H1 (cell line): ENCODE measurements at regions not wholly inside any gene's neighbourhood (a gene's known extent, or its start where the extent isn't known, plus 50 kb on each side); places are given as distances from the start of the nearest gene placed in this dataset.

ENCODE experiments used
- CTCF ChIA-PET: fragments of 300-600 bp; sonication (Branson Sonifier 250); formaldehyde crosslinking; loops from one replicate; lab custom pipeline; 2021; ENCODE audit not compliant: partially characterized antibody; lab: Charles Lee
- POLR2A ChIA-PET: fragments of 300-600 bp; sonication (Branson Sonifier 250); formaldehyde crosslinking; loops from one replicate; lab custom pipeline; 2021; ENCODE audit warnings: inconsistent platforms; ENCODE audit not compliant: partially characterized antibody; lab: Charles Lee
- DNase-seq, 2 experiments: peaks; one replicate each; pipeline versions ENCODE4 v3.0.0 to v3.0.0-alpha.2; 2010 to 2022; ENCODE audit warnings: low spot score in 2 of 2, low read depth in 1 of 2, mixed read lengths in 1 of 2
- FAIRE-seq: peaks from 2 replicates; lab custom pipeline; 2011; peaks lifted over from hg19 to GRCh38; lab: Jason Lieb, UNC
- H2AFZ ChIP-seq: 2 replicates; pipeline ENCODE4 v1.8.1; 2012; ENCODE audit warnings: low read length, inconsistent platforms
- H2AK5ac ChIP-seq: 2 replicates; pipeline ENCODE4 v1.6.1; 2013; ENCODE audit warnings: low read depth, low read length
- H2BK120ac ChIP-seq: replicated peaks from 2 replicates; pipeline ENCODE3; 2013; ENCODE audit warnings: low read depth, low read length, inconsistent platforms
- H2BK12ac ChIP-seq: 2 replicates; pipeline ENCODE4 v1.6.1; 2013; ENCODE audit warnings: low read depth, low read length
- H2BK15ac ChIP-seq: 2 replicates; pipeline ENCODE4 v1.6.1; 2013; ENCODE audit warnings: low read length
- H2BK20ac ChIP-seq: 2 replicates; pipeline ENCODE4 v1.6.1; 2013; ENCODE audit warnings: low read length
- H2BK5ac ChIP-seq: 2 replicates; pipeline ENCODE4 v1.6.1; 2013; ENCODE audit warnings: low read depth, low read length
- H3K14ac ChIP-seq: 2 replicates; pipeline ENCODE4 v1.6.1; 2013; ENCODE audit warnings: inconsistent platforms; ENCODE audit not compliant: insufficient read length
- H3K18ac ChIP-seq: 2 replicates; pipeline ENCODE4 v1.6.1; 2013; ENCODE audit warnings: low read length; ENCODE audit errors: extremely low read depth
- H3K23ac ChIP-seq: 2 replicates; pipeline ENCODE4 v1.6.1; 2013; ENCODE audit warnings: inconsistent platforms; ENCODE audit not compliant: insufficient read length
- H3K23me2 ChIP-seq: 2 replicates; pipeline ENCODE4 v1.6.1; 2013; ENCODE audit warnings: low read depth, low read length
- H3K27ac ChIP-seq: 2 replicates; pipeline ENCODE4 v1.6.1; 2011; ENCODE audit warnings: low read depth, low read length, inconsistent platforms
- H3K27me3 ChIP-seq, 4 experiments: replicated peaks in 1 of 4; 1 replicate in 1 of 4; 2 replicates in 3 of 4; pipeline versions ENCODE4 v1.6.1 to v1.8.1; 2011 to 2013; ENCODE audit warnings: low read length in 3 of 4, mild to moderate bottlenecking in 3 of 4, inconsistent platforms in 2 of 4, mixed read lengths in 2 of 4, moderate library complexity in 1 of 4; ENCODE audit not compliant: control insufficient read depth in 3 of 4, insufficient read depth in 3 of 4; ENCODE audit errors: extremely low read depth in 1 of 4
- H3K36me3 ChIP-seq, 4 experiments: 2 replicates each; pipeline versions ENCODE4 v1.6.1 to v1.8.1; 2011 to 2013; ENCODE audit warnings: mild to moderate bottlenecking in 4 of 4, low read length in 3 of 4, moderate library complexity in 2 of 4, control low read depth in 1 of 4, inconsistent platforms in 1 of 4; ENCODE audit not compliant: insufficient read depth in 4 of 4, control insufficient read depth in 2 of 4
- H3K4ac ChIP-seq: replicated peaks from 2 replicates; pipeline ENCODE3; 2013; ENCODE audit warnings: low read length, low read depth, mixed read lengths, inconsistent platforms; ENCODE audit not compliant: insufficient read length
- H3K4me1 ChIP-seq, 4 experiments: replicated peaks in 1 of 4; 1 replicate in 1 of 4; 2 replicates in 3 of 4; pipeline versions ENCODE4 v1.6.1 to v1.8.1; 2011 to 2013; ENCODE audit warnings: low read length in 3 of 4, inconsistent platforms in 2 of 4, mixed read lengths in 1 of 4; ENCODE audit not compliant: insufficient read depth in 4 of 4, control insufficient read depth in 3 of 4
- H3K4me2 ChIP-seq, 2 experiments: 2 replicates each; pipeline versions ENCODE4 v1.6.1 to v1.8.1; 2011 to 2013; ENCODE audit warnings: low read depth in 2 of 2, low read length in 2 of 2, control low read depth in 1 of 2, inconsistent platforms in 1 of 2, mild to moderate bottlenecking in 1 of 2; ENCODE audit not compliant: insufficient read depth in 1 of 2
- H3K4me3 ChIP-seq, 4 experiments: fragments of 200-600, 300-600 bp in 1 of 4; sonication (generic), shearing (Covaris generic), sonication (Bioruptor Twin) in 1 of 4; 2 replicates each; pipeline versions ENCODE4 v1.5.1 to v1.8.1; 2011 to 2016; ENCODE audit warnings: low read length in 4 of 4, low read depth in 3 of 4, control low read depth in 2 of 4, inconsistent platforms in 2 of 4, mild to moderate bottlenecking in 2 of 4, mixed read lengths in 1 of 4, moderate library complexity in 1 of 4; ENCODE audit not compliant: insufficient read depth in 2 of 4; ENCODE audit errors: extremely low read depth in 1 of 4
- H3K56ac ChIP-seq: replicated peaks from 2 replicates; pipeline ENCODE3; 2013; ENCODE audit warnings: low read depth, mild to moderate bottlenecking, mixed read lengths, low read length, inconsistent platforms; ENCODE audit not compliant: insufficient read length
- H3K79me1 ChIP-seq: 2 replicates; pipeline ENCODE4 v1.6.1; 2013; ENCODE audit warnings: low read depth, low read length, control low read depth
- H3K79me2 ChIP-seq, 2 experiments: 2 replicates each; pipeline versions ENCODE4 v1.6.1 to v1.8.1; 2012 to 2013; ENCODE audit warnings: low read length in 2 of 2, mild to moderate bottlenecking in 2 of 2, inconsistent platforms in 1 of 2; ENCODE audit not compliant: insufficient read depth in 2 of 2, control insufficient read depth in 1 of 2
- H3K9ac ChIP-seq, 4 experiments: replicated peaks in 1 of 4; 1 replicate in 1 of 4; 2 replicates in 3 of 4; pipeline versions ENCODE4 v1.6.1 to v1.8.1; 2011 to 2013; ENCODE audit warnings: low read depth in 3 of 4, low read length in 3 of 4, control low read depth in 2 of 4, mild to moderate bottlenecking in 2 of 4, moderate library complexity in 2 of 4, inconsistent platforms in 1 of 4; ENCODE audit errors: extremely low read depth in 1 of 4
- H3K9me3 ChIP-seq, 2 experiments: 2 replicates each; pipeline versions ENCODE4 v1.6.1 to v1.8.1; 2012 to 2013; ENCODE audit warnings: mild to moderate bottlenecking in 2 of 2, moderate library complexity in 2 of 2, control low read depth in 1 of 2, inconsistent platforms in 1 of 2, low read depth in 1 of 2, low read length in 1 of 2, mixed read lengths in 1 of 2; ENCODE audit not compliant: insufficient read depth in 2 of 2
- H4K20me1 ChIP-seq, 2 experiments: replicated peaks in 1 of 2; 2 replicates each; pipeline versions ENCODE3 to v1.8.1; 2011 to 2013; ENCODE audit warnings: inconsistent platforms in 2 of 2, low read length in 2 of 2, mild to moderate bottlenecking in 1 of 2; ENCODE audit not compliant: insufficient read depth in 2 of 2, control insufficient read depth in 1 of 2
- H4K5ac ChIP-seq: 2 replicates; pipeline ENCODE4 v1.6.1; 2013; ENCODE audit warnings: low read length, low read depth, mixed read lengths, inconsistent platforms; ENCODE audit not compliant: insufficient read length
- H4K8ac ChIP-seq: 2 replicates; pipeline ENCODE4 v1.8.0; 2013; ENCODE audit warnings: mild to moderate bottlenecking, moderate library complexity, low read length, inconsistent platforms; ENCODE audit not compliant: insufficient read depth; ENCODE audit errors: extremely low read depth
- H4K91ac ChIP-seq: replicated peaks from 2 replicates; pipeline ENCODE3; 2013; ENCODE audit warnings: low read length, mixed read lengths, inconsistent platforms; ENCODE audit not compliant: insufficient read length
- BCL11A ChIP-seq, 2 experiments: IDR thresholded peaks; one replicate each; pipeline ENCODE4 v1.6.1; 2011; ENCODE audit warnings: low read depth in 2 of 2, low read length in 2 of 2, mild to moderate bottlenecking in 2 of 2
- CTCF ChIP-seq, 3 experiments: IDR thresholded peaks; 1 replicate in 2 of 3; 2 replicates in 1 of 3; pipeline versions ENCODE4 v1.5.1 to v1.6.1; 2011; ENCODE audit warnings: low read length in 3 of 3, mild to moderate bottlenecking in 3 of 3, inconsistent platforms in 2 of 3, low read depth in 1 of 3, moderate library complexity in 1 of 3; ENCODE audit not compliant: insufficient read depth in 1 of 3; ENCODE audit errors: control extremely low read depth in 1 of 3
- EGR1 ChIP-seq: IDR thresholded peaks from 2 replicates; pipeline ENCODE4 v1.6.1; 2011; ENCODE audit warnings: low read depth, low read length, borderline replicate concordance
- EP300 ChIP-seq, 2 experiments: IDR thresholded peaks; 1 replicate in 1 of 2; 2 replicates in 1 of 2; pipeline ENCODE4 v1.6.1; 2011 to 2012; ENCODE audit warnings: low read depth in 2 of 2, low read length in 2 of 2, mild to moderate bottlenecking in 2 of 2, borderline replicate concordance in 1 of 2, inconsistent platforms in 1 of 2, moderate library complexity in 1 of 2
- HDAC2 ChIP-seq, 2 experiments: fragments of 300-600 bp in 1 of 2; sonication (generic) in 1 of 2; IDR thresholded peaks; 2 replicates each; pipeline ENCODE4 v1.6.1; 2011 to 2012; ENCODE audit warnings: low read depth in 2 of 2, low read length in 2 of 2, mild to moderate bottlenecking in 2 of 2, moderate library complexity in 2 of 2, borderline replicate concordance in 1 of 2, inconsistent platforms in 1 of 2
- KDM4A ChIP-seq: IDR thresholded peaks from one replicate; pipeline ENCODE4 v1.7.1; 2012; ENCODE audit warnings: low read depth, mild to moderate bottlenecking, moderate library complexity, low read length, inconsistent platforms; ENCODE audit not compliant: severe bottlenecking
- SP4 ChIP-seq: IDR thresholded peaks from 2 replicates; pipeline ENCODE4 v1.6.1; 2012; ENCODE audit warnings: low read length, inconsistent platforms
- TAF7 ChIP-seq: optimal IDR thresholded peaks from 2 replicates; pipeline ENCODE3; 2011; ENCODE audit warnings: low read depth, mild to moderate bottlenecking, inconsistent platforms, low read length, moderate library complexity, borderline replicate concordance
- ZNF274 ChIP-seq: IDR thresholded peaks from 2 replicates; pipeline ENCODE4 v1.7.0; 2012; ENCODE audit warnings: low read length, borderline replicate concordance; ENCODE audit errors: extremely low read depth
- WGBS, 2 experiments: shearing (Covaris generic) in 1 of 2; methylation state at CpG; one replicate each; pipeline versions ENCODE4 v1.1.6 to v1.1.7; 2013 to 2015; ENCODE audit warnings: low lambda C conversion rate in 2 of 2, mixed read lengths in 2 of 2, inconsistent platforms in 1 of 2, low coverage in 1 of 2, missing lambda C conversion rate in 1 of 2; ENCODE audit not compliant: insufficient replicate concordance in 2 of 2, insufficient coverage in 1 of 2, insufficient read length in 1 of 2; ENCODE audit errors: extremely low coverage in 1 of 2, missing lambda C conversion rate in 1 of 2; 5-methylcytosine and 5-hydroxymethylcytosine counted together

GRCh38 chr1:30318864-30319718 lies 404.3 kb downstream of the MATN1 start:
- no peak overlapping the region for H3K18ac ChIP-seq
- no peak overlapping the region for H2BK20ac ChIP-seq
- H3K56ac ChIP-seq = no peak overlapping the region
- H4K8ac ChIP-seq = no peak overlapping the region
- H3K79me2 ChIP-seq = no peaks in the 10 kb centered on the region
- H3K79me1 ChIP-seq = no peaks in the 10 kb centered on the region
- no peak overlapping the region for H4K5ac ChIP-seq
- no peaks in the 10 kb centered on the region for H3K9me3 ChIP-seq
- no peak overlapping the region for H3K4me2 ChIP-seq
- H4K91ac ChIP-seq = no peak overlapping the region
- H3K23ac ChIP-seq = no peak overlapping the region
- H2AFZ ChIP-seq = no peak overlapping the region
- no peak overlapping the region for H3K4me3 ChIP-seq
- no peak overlapping the region for H3K14ac ChIP-seq
- no peaks in the 10 kb centered on the region for H3K23me2 ChIP-seq
- CTCF ChIA-PET = interaction anchor here (0.6 to 2.8 kb wide), 7 partner anchors 10 to 1940 kb away, joined by 3 to 10 read pairs (median 3); no protein-coding TSS in a partner anchor
- no peaks in the 10 kb centered on the region for H3K36me3 ChIP-seq
- FAIRE-seq (no peak), DNase-seq (peak in 1 of 2 experiments; percentile 31)
- no peak overlapping the region for H2BK120ac ChIP-seq
- no peak overlapping the region for H2BK5ac ChIP-seq
- no peaks in the 10 kb centered on the region; a peak in 1 of 7 replicates for H3K4me1 ChIP-seq
- no peak overlapping the region for H2AK5ac ChIP-seq
- no peak overlapping the region for H3K27ac ChIP-seq
- H4K20me1 ChIP-seq = no peaks in the 10 kb centered on the region
- WGBS, 2 experiments = 88% methylated on average over 13 of the region's 18 CpGs; no CpG with 5 or more reads in 1 of the 2 experiments
- no peak overlapping the region for H2BK15ac ChIP-seq
- no peak overlapping the region for H3K9ac ChIP-seq
- no peaks in the 10 kb centered on the region for H3K27me3 ChIP-seq
- POLR2A ChIA-PET = no interaction called here
- H3K4ac ChIP-seq = no peak overlapping the region
- no peak overlapping the region for H2BK12ac ChIP-seq
- TF ChIP-seq TAF7 = no peak
- TF ChIP-seq HDAC2 (IDR thresholded peaks at IDR 0.05; ENCODE audit: borderline replicate concordance in 1 of 2, low read depth in 2 of 2, low read length in 2 of 2) = no peak
- no peak for TF ChIP-seq EGR1
- TF ChIP-seq KDM4A = no peak
- no peak for TF ChIP-seq EP300 (IDR thresholded peaks at IDR 0.05; ENCODE audit: borderline replicate concordance in 1 of 2, low read depth in 2 of 2, low read length in 2 of 2)
- TF ChIP-seq ZNF274 = no peak
- no peak for TF ChIP-seq BCL11A (IDR thresholded peaks at IDR 0.05; ENCODE audit: low read depth in 2 of 2, low read length in 2 of 2)
- no peak for TF ChIP-seq SP4
- TF ChIP-seq CTCF (IDR thresholded peaks at IDR 0.05; ENCODE audit: control extremely low read depth in 1 of 3, insufficient read depth in 1 of 3, low read depth in 1 of 3, low read length in 3 of 3) = no peak
